ENCODE measurements at regions not wholly inside any gene's neighbourhood (a gene's known extent, or its start where the extent isn't known, plus 50 kb on each side); places are given as distances from the start of the nearest gene placed in this dataset.

- no peak for TF ChIP-seq CTCF (conservative IDR thresholded peaks at IDR 0.05 in 1 of 2, IDR thresholded peaks at IDR 0.05 in 1 of 2; ENCODE audit: low read depth in 1 of 2, low read length in 2 of 2)
- TF ChIP-seq EZH2 (IDR thresholded peaks at IDR 0.05; ENCODE audit: low read length, missing control alignments): no peak
Measured at GRCh38 chr4:30882995-30883675, 163.0 kb downstream of the PCDH7 start.

Measured in fibroblast of lung (primary cell).